HG02588 (cell line): ENCODE measurements at regions not wholly inside any gene's neighbourhood (a gene's known extent, or its start where the extent isn't known, plus 50 kb on each side); places are given as distances from the start of the nearest gene placed in this dataset.
"Not testable (repeated sequence)": the region's sequence is repeated elsewhere in the genome, so short reads cannot be mapped to it uniquely, and the experiment has no call there.

Experiments used
- ATAC-seq: cut with Tn5 transposase; IDR thresholded peaks from one replicate; pipeline ENCODE4 v1.9.1; 2021; ENCODE audit warnings: mild to moderate bottlenecking, moderate library complexity; ENCODE audit not compliant: unreplicated experiment

GRCh38 chr5:32534041-32534440 lies 51.3 kb upstream of the SUB1 start:
- ATAC-seq, result no peak

- ATAC-seq, result peak; percentile 44
Observed at GRCh38 chr5:32531885-32532520, 53.4 kb upstream of the SUB1 start.

DNA sequence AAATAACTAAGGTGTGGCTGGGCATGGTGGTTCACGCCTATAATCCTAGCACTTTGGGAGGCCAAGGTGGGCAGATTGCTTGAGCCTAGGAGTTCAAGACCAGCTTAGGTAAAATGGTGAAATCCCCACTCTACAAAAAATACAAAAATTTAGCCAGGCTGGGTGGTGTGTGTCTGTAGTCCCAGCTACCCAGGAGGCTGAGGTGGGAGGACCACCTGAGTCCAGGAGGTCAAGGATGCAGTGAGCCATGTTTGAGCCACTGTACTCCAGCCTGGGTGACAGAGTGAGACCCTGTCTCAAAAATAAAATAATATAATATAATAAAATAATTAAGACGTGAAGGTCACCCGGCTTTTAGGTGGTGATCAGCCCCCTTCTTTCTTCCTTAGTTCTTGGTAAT lies 58.0 kb upstream of the SUB1 start:
- ATAC-seq, result not testable (repeated sequence)

DNA sequence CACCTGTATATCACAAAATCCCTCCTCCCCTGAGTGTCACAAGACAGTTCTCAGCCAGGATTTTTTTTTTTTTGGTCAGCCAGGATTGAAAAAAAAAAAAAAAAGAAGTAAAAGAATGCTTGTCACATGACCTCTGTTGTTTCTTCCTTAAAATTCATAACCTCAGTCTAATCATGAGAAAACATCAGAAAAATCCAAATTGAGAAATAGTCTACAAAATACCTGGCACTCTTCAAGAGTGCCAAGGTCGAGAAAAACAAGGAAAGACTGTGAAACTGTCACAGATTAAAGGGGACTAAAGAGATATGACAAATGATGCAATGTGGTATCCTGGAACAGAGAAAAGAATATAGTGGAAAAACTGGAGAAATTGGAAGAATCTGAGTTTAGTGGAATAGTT lies 58.5 kb upstream of the SUB1 start:
- no peak for ATAC-seq

DNA sequence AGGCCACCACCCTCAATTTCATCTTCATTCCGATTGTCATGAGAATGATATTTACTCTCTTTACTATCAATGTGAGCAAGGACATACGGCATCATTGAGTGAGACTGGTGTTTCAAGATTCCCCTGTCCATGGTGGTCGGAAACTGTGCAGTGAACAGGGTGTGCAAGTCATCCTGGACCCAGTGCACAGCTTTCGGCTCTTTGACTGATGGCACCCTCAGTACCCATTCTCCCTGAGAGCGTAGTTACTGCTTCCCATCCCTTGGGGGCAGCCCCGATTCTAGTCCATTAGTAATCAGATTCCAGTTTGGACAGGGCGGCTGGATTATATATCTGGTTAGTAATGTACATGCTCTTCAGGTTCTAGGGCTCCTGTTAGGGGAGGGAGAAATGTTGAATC lies 61.7 kb upstream of the SUB1 start:
- ATAC-seq, result no peak

DNA sequence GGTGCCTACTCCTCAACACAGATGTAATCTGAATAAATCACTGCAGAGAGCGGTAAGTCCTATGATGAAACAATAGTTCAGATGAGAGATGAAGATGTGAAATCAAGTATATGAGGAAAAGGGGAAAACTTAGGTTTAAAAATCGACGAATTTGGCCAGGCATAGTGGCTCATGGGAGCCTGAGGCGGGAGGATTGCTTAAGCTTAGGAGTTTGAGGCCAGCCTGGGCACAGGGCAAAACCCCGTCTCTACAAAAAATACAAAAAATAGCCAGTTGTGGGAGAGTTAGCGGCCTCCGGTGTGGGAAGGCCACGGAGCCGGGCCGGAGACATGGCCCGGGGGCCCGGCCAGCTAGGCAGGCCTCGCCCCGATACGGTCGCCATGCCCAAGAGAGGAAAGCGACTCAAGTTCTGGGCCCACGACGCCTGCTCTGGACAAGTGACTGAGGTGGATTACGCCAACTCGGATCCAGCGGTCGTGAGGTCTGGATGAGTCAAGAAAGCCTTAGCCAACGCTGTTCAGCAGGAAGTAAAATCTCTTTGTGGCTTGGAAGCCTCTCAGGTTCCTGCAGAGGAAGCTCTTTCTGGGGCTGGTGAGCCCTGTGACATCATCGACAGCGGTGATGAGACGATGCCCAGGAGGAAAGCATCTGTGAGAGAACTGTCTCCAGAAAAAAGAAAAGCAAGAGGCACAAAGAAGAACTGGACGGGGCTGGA lies 62.8 kb upstream of the SUB1 start:
- no peak for ATAC-seq

GRCh38 chr5:32521481-32521880 lies 63.9 kb upstream of the SUB1 start:
- ATAC-seq, result no peak

DNA sequence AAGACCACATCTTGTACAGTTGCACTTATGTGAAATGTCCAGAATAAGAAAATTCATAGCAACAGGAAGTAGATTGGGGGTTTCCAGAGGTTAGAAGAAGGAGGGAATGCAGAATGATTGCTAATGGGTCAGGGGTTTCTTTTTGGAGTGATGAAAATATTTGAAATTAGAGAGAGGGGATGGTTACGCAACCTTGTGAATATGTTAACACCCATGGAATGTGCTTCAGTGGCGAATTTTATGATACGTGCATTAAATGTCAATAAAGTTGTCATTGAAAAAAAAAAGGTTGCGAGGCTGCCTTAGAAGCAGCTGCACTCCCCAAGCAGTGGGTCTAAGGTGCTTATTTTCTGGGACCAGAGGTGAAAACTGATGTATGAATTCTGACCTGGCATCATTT lies 64.4 kb upstream of the SUB1 start:
- no peak for ATAC-seq

GRCh38 chr5:32520356-32520755 lies 65.0 kb upstream of the SUB1 start:
- ATAC-seq, result no peak

DNA sequence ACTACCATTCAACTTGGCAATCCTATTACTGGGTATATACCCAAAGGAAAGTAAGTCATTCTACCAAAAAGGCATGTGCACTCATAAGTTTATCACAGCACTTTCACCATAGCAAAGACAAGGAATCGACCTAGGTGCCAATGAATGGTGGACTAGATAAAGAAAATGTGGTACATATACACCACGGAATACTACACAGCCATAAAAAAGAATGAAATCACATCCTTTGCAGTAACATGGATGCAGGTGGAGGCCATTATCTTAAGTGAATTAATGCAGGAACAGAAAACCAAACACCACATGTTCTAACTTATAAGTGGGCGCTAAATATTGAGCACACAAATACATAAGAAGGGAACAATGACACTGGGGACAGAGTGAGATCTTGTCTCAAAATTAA lies 65.8 kb upstream of the SUB1 start:
- ATAC-seq, result no peak

DNA sequence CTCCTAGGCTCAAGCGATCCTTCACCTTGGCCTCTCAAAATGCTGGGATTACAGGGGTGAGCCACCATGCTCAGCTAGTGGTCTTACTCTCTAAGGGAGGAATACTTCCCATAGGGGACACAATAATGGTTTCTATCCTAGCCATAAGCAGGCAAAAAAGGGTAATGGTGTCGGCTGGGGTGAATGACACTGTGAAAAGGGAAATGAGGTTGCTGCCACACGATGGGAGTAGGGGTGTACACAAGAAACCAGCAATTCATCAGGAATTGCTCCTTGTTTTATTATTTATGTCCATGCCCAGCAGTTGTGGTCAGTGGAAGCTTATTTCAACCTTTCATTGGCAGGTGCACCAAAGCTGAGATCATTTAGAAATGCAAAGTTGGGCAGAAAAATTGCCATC lies 70.3 kb upstream of the ZFR start:
- no peak for ATAC-seq

GRCh38 chr5:32512926-32513325 lies 68.4 kb upstream of the ZFR start:
- ATAC-seq, result no peak

- no peak for ATAC-seq
Observed at GRCh38 chr5:32511776-32512374, 67.3 kb upstream of the ZFR start.

GRCh38 chr5:32510860-32511259 lies 66.3 kb upstream of the ZFR start:
- ATAC-seq, result no peak

DNA sequence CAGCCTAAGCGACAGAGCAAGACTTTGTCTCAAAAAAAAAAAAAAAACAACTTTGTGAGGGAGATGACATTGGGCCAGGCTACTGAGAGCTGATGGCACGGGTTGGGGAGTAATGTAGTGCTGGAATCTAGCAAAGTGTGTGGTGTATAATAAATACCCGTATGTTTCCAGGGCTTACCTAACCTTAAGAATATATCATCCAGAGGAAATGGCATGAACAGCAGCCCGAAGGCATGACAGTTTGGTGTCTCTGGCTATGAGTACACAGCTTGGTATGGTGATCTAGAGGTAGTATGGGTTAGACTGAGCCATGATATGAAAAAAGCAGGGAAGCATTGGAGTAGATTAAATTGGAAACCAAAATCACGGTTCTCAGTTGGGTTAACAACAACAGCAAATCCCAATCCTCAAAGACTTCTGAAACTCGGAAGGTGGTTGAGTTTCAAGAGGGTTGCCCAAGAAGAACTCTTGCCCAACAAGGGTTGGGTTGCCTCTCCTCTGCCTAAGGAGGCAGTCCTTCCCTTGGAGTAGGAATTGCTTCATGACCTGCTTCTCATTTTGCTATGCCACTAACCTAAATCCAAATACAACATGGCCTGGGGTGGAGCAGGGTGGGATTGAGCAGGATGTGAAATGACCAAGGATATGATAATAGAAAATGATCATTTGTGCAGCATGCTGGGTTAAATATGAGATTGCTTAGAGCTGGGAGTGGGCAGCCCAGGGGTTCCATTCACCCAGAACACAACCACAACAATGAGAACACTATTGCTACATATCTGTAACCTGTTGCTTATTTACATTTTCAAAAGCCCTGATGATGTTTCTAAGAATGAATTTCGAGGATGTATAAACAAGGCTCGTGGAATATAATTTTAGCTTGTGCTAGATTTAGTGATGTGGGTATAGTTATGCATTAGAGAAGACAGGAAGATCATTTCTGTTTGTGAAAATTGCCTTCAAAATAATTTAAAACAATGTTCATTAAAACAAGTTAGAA lies 64.6 kb upstream of the ZFR start:
- no peak for ATAC-seq

DNA sequence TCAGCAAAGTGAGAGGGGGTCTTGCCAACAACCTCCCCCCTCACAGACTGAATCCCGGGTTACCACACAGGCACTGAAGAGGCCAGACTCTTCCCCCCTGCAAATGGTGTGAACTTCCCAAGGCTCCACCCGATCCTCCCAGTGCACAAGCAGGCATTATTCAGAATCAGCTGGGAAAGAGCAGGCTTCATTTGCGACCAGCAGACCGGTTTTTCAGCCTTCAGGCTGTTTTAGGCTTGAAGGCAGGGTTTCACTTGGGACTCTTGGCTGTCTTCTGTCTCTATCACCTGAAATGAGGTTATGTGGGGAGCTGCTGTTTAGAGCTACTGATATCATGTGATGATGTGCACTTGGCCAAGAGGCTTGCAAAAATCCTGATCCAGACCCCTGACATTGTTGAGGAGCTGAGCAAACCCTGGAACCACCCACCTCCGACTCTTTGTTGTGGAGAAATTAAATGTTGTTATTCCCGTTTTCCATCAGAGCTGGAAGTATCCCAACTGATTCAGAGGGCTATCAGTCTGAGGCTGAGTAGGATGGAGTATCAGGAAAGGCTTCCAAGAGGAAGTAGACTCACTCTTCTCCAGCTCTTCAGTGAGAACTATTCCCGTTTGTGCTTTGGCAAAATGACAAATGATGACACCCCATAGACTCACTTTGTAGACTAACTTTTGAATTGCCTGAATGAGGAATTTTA lies 63.3 kb upstream of the ZFR start:
- no peak for ATAC-seq

DNA sequence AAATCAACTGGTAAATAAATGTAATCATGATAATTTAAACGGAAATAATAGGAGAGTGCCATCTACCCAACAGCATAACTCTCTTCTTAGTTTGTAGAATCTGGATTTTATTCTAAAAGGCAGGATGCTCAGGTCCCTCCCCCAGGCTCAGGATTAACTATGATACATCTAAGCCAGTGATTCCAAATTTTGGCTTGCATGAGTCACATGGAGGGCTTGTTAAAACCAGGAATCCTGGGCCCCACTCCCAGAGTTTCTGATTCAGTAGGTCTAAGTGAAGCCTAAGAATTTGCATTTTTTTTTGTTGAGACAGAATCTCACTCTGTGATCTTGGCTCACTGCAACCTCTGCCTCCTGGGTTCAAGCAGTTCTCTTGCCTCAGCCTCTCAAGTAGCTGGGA lies 62.3 kb upstream of the ZFR start:
- no peak for ATAC-seq

GRCh38 chr5:32506201-32506661 lies 61.7 kb upstream of the ZFR start:
- no peak for ATAC-seq

DNA sequence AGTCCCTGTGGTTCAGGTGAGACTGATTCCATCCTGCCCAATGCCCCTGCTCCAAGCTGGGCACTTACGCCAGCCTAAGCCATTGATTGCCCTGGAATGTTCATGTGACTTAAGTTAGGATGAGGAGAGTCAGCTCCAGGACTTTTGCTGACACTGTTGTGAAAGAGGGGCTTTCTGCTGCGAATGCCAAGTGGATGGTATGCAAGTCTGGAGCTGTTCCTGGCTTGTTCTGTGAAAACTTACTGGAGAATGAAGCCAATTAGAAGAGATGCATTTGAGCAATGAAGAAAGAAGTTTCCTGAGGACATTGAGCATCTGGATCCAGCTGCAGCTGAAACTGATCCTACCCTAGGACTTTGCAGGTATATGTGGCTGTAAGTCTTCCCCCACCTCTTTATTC lies 61.2 kb upstream of the ZFR start:
- ATAC-seq, result no peak

GRCh38 chr5:32504989-32505596 lies 60.6 kb upstream of the ZFR start:
- ATAC-seq, result no peak
